Stimulated activated CD8-positive, alpha-beta memory T cell treated with anti-CD3 and anti-CD28 coated beads, Interleukin-12 subunit alpha, Interleukin-12 subunit beta, amount 100 ng/mL, for 4 hours (primary cell): ENCODE measurements at regions not wholly inside any gene's neighbourhood (a gene's known extent, or its start where the extent isn't known, plus 50 kb on each side); places are given as distances from the start of the nearest gene placed in this dataset.
"Not testable (repeated sequence)": the region's sequence is repeated elsewhere in the genome, so short reads cannot be mapped to it uniquely, and the experiment has no call there.

Experiments used
- DNase-seq: peaks from one replicate; pipeline ENCODE4 v3.0.0-alpha.2; 2020; ENCODE audit warnings: low read depth

- DNase-seq: not testable (repeated sequence)
These were observed 138.5 kb downstream of the OR2B2 start for GRCh38 chr6:27773542-27774263.

GRCh38 chr6:27772261-27773001, 139.8 kb downstream of the OR2B2 start:
- DNase-seq: peak; percentile 73

- DNase-seq: no peak
These were observed 141.0 kb downstream of the OR2B2 start for GRCh38 chr6:27771235-27771634.

- DNase-seq: no peak
These were observed 141.5 kb downstream of the OR2B2 start for GRCh38 chr6:27770724-27771123.

GRCh38 chr6:27768556-27768955, 143.6 kb downstream of the OR2B2 start:
- DNase-seq: no peak

GRCh38 chr6:27767851-27768250, 144.3 kb downstream of the OR2B2 start:
- no peak for DNase-seq

GRCh38 chr6:27766405-27766804, 145.8 kb downstream of the OR2B2 start:
- no peak for DNase-seq

- no peak for DNase-seq
These were observed 147.1 kb downstream of the OR2B2 start for GRCh38 chr6:27765028-27765590.

GRCh38 chr6:27761391-27761790, 150.8 kb downstream of the OR2B2 start:
- DNase-seq: peak; percentile 14

GRCh38 chr6:27760464-27760863, 151.7 kb downstream of the OR2B2 start:
- no peak for DNase-seq

GRCh38 chr6:27759930-27760329, 152.3 kb downstream of the OR2B2 start:
- no peak for DNase-seq

GRCh38 chr6:27758491-27758890, 153.7 kb downstream of the OR2B2 start:
- no peak for DNase-seq

GRCh38 chr6:27757307-27757706, 154.9 kb downstream of the OR2B2 start:
- peak; percentile 25 for DNase-seq

GRCh38 chr6:27755768-27756167, 156.4 kb downstream of the OR2B2 start:
- no peak for DNase-seq

- DNase-seq: no peak
These were observed 157.8 kb downstream of the OR2B2 start for GRCh38 chr6:27754408-27754782.

- peak; percentile 57 for DNase-seq
These were observed 158.4 kb downstream of the OR2B2 start for GRCh38 chr6:27753668-27754407.

GRCh38 chr6:27752038-27752885, 159.9 kb downstream of the OR2B2 start:
- DNase-seq: peak; percentile 11

- no peak for DNase-seq
These were observed 163.5 kb downstream of the OR2B2 start for GRCh38 chr6:27748661-27749060.

GRCh38 chr6:27747637-27748036, 164.6 kb downstream of the OR2B2 start:
- no peak for DNase-seq

GRCh38 chr6:27746860-27747259, 165.3 kb downstream of the OR2B2 start:
- not testable (repeated sequence) for DNase-seq

- DNase-seq: no peak
These were observed 168.4 kb downstream of the OR2B2 start for GRCh38 chr6:27743787-27744186.
